ENCODE measurements at regions not wholly inside any gene's neighbourhood (a gene's known extent, or its start where the extent isn't known, plus 50 kb on each side); places are given as distances from the start of the nearest gene placed in this dataset.

DNA sequence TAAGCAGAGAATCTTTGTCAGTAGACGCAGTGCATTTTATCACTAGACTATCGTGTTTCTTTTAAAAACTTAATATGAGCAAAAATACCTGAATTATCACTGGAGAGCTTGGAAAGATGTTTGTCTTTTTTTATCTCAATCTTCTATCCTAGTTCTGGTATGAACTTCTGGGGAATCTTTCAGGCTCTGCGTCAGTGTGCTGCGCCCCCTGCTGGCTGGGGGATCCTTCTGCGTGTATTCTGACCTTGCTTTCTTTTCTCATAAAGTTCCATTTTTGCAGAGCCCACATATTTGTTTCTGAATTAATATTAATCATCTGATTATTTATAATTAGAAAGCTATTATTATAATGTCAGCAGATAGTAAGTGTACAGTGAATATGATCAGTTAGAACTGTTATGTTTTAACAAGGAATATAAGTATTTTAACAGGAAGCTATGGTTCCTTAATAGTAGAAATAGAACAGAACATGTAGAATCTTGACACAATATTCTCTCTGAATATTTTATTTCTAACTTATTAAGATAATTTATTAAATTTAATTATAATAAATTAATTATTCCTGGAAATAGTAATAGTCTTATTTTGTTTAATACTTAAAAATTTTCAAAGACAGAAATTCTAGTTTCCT, 945.0 kb upstream of the CRIM1 start:
- no peak overlapping the region for H3K4me2 ChIP-seq (ENCODE audit: low read length)
- no peaks in the 10 kb centered on the region for H3K9me3 ChIP-seq (ENCODE audit: low read length)
- H3K36me3 ChIP-seq (ENCODE audit: insufficient read depth, low read length), result no peaks in the 10 kb centered on the region
- no peaks in the 10 kb centered on the region for H3K79me2 ChIP-seq (replicated peaks; ENCODE audit: insufficient read depth, low read length)
- H3K9me2 ChIP-seq (ENCODE audit: insufficient read depth, low read length), result no peaks in the 10 kb centered on the region
- H3K9ac ChIP-seq (ENCODE audit: low read length), result no peak overlapping the region
- TF ChIP-seq, protein P1, sequence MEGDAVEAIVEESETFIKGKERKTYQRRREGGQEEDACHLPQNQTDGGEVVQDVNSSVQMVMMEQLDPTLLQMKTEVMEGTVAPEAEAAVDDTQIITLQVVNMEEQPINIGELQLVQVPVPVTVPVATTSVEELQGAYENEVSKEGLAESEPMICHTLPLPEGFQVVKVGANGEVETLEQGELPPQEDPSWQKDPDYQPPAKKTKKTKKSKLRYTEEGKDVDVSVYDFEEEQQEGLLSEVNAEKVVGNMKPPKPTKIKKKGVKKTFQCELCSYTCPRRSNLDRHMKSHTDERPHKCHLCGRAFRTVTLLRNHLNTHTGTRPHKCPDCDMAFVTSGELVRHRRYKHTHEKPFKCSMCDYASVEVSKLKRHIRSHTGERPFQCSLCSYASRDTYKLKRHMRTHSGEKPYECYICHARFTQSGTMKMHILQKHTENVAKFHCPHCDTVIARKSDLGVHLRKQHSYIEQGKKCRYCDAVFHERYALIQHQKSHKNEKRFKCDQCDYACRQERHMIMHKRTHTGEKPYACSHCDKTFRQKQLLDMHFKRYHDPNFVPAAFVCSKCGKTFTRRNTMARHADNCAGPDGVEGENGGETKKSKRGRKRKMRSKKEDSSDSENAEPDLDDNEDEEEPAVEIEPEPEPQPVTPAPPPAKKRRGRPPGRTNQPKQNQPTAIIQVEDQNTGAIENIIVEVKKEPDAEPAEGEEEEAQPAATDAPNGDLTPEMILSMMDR (IDR thresholded peaks at IDR 0.05; ENCODE audit: poor library complexity, severe bottlenecking), result peak; percentile 68
- TF ChIP-seq POLR2AphosphoS5 (IDR thresholded peaks at IDR 0.05), result no peak
- no peak for TF ChIP-seq EZH2 (IDR thresholded peaks at IDR 0.05; ENCODE audit: borderline replicate concordance, insufficient read depth, low read length, poor library complexity, severe bottlenecking)
- peak; percentile 73 for TF ChIP-seq RAD21 (conservative IDR thresholded peaks at IDR 0.05)
- peak; percentile 73 for TF ChIP-seq SMC3 (conservative IDR thresholded peaks at IDR 0.05; ENCODE audit: poor library complexity)
- no peak overlapping the region for H3K4me3 ChIP-seq (ENCODE audit: low read length)
- H3K27ac ChIP-seq (ENCODE audit: low read length), result no peak overlapping the region
- H2AFZ ChIP-seq (ENCODE audit: low read depth, low read length), result no peak overlapping the region
- H4K20me1 ChIP-seq (ENCODE audit: insufficient read depth), result no peaks in the 10 kb centered on the region
- H3K27me3 ChIP-seq (ENCODE audit: insufficient read depth, low read depth, low read length), result no peaks in the 10 kb centered on the region
- no peaks in the 10 kb centered on the region for H3F3A ChIP-seq (ENCODE audit: insufficient read depth, low read length, poor library complexity, severe bottlenecking)

DNA sequence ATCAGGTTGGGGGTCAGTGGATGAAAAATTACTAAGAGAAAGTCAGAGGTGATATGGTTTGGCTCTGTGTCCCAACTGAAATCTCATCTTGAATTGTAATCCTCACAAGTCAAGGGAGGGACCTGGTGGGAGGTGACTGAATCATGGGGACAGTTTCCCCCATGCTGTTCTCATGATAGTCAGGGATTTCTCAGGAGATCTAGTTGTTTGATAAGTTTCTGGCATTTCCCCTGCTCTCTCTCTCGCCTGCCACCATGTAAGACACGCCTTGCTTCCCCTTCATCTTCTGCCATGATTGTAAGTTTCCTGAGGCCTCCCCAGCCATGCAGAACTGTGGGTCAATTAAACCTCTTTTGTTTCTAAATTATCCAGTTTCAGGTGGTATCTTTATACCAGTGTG, 945.8 kb upstream of the CRIM1 start:
- Histone ChIP-seq H3K36me3 (ENCODE audit: insufficient read depth, low read length) (no peaks in the 10 kb centered on the region), H3K79me2 (replicated peaks; ENCODE audit: insufficient read depth, low read length) (no peaks in the 10 kb centered on the region), H3K4me2 (ENCODE audit: low read length) (no peak overlapping the region), H2AFZ (ENCODE audit: low read depth, low read length) (no peak overlapping the region), H3F3A (ENCODE audit: insufficient read depth, low read length, poor library complexity, severe bottlenecking) (no peaks in the 10 kb centered on the region), H3K27me3 (ENCODE audit: insufficient read depth, low read depth, low read length) (no peaks in the 10 kb centered on the region), H3K9me2 (ENCODE audit: insufficient read depth, low read length) (no peaks in the 10 kb centered on the region), H3K4me3 (ENCODE audit: low read length) (no peak overlapping the region), H4K20me1 (ENCODE audit: insufficient read depth) (no peaks in the 10 kb centered on the region), H3K9me3 (ENCODE audit: low read length) (no peaks in the 10 kb centered on the region), H3K9ac (ENCODE audit: low read length) (no peak overlapping the region), H3K27ac (ENCODE audit: low read length) (no peak overlapping the region)
- TF ChIP-seq EZH2 (IDR thresholded peaks at IDR 0.05; ENCODE audit: borderline replicate concordance, insufficient read depth, low read length, poor library complexity, severe bottlenecking) (no peak), MXI1 (conservative IDR thresholded peaks at IDR 0.05; ENCODE audit: poor library complexity, severe bottlenecking) (no peak), POLR2AphosphoS5 (IDR thresholded peaks at IDR 0.05) (no peak), SMC3 (conservative IDR thresholded peaks at IDR 0.05; ENCODE audit: poor library complexity) (no peak), RAD21 (conservative IDR thresholded peaks at IDR 0.05) (no peak), TAF1 (IDR thresholded peaks at IDR 0.05; ENCODE audit: low read depth) (no peak), EP300 (conservative IDR thresholded peaks at IDR 0.05; ENCODE audit: poor library complexity, severe bottlenecking) (no peak)
- TF ChIP-seq, protein P1 (IDR thresholded peaks at IDR 0.05; ENCODE audit: poor library complexity, severe bottlenecking), result no peak
- TF ChIP-seq, protein P2, sequence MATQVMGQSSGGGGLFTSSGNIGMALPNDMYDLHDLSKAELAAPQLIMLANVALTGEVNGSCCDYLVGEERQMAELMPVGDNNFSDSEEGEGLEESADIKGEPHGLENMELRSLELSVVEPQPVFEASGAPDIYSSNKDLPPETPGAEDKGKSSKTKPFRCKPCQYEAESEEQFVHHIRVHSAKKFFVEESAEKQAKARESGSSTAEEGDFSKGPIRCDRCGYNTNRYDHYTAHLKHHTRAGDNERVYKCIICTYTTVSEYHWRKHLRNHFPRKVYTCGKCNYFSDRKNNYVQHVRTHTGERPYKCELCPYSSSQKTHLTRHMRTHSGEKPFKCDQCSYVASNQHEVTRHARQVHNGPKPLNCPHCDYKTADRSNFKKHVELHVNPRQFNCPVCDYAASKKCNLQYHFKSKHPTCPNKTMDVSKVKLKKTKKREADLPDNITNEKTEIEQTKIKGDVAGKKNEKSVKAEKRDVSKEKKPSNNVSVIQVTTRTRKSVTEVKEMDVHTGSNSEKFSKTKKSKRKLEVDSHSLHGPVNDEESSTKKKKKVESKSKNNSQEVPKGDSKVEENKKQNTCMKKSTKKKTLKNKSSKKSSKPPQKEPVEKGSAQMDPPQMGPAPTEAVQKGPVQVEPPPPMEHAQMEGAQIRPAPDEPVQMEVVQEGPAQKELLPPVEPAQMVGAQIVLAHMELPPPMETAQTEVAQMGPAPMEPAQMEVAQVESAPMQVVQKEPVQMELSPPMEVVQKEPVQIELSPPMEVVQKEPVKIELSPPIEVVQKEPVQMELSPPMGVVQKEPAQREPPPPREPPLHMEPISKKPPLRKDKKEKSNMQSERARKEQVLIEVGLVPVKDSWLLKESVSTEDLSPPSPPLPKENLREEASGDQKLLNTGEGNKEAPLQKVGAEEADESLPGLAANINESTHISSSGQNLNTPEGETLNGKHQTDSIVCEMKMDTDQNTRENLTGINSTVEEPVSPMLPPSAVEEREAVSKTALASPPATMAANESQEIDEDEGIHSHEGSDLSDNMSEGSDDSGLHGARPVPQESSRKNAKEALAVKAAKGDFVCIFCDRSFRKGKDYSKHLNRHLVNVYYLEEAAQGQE (IDR thresholded peaks at IDR 0.05; ENCODE audit: borderline replicate concordance), result no peak
